OCI-LY7 (cell line): ENCODE measurements at regions not wholly inside any gene's neighbourhood (a gene's known extent, or its start where the extent isn't known, plus 50 kb on each side); places are given as distances from the start of the nearest gene placed in this dataset.

Source experiments
- BruUV-seq: library from RNA; stranded (reverse); fragments of 400-500 nt; replicated peaks from 2 replicates; lab custom pipeline; 2021; lab: Mats Ljungman, UMichigan
- CTCF ChIA-PET: fragments of 300-600 bp; sonication (Branson Sonifier 250); formaldehyde crosslinking; loops from one replicate; lab custom pipeline; 2022; ENCODE audit warnings: antibody characterized with exemption; ENCODE audit not compliant: unreplicated experiment; lab: Charles Lee
- POLR2A ChIA-PET: fragments of 300-600 bp; sonication (Branson Sonifier 250); formaldehyde crosslinking; loops from one replicate; lab custom pipeline; 2022; ENCODE audit warnings: antibody characterized with exemption; lab: Charles Lee
- DNase-seq: peaks from one replicate; pipeline ENCODE4 v3.0.0-alpha.2; 2015; ENCODE audit warnings: low spot score
- H2AFZ ChIP-seq: fragments of 200-600 bp; sonication (generic), shearing (Covaris generic); 2 replicates; pipeline ENCODE4 v1.6.1; 2014; ENCODE audit warnings: mild to moderate bottlenecking, antibody characterized with exemption, low read length, moderate library complexity
- H3K27ac ChIP-seq: fragments of 200-600 bp; sonication (generic); 2 replicates; pipeline ENCODE4 v1.5.1; 2014; ENCODE audit warnings: mixed run types, low read depth, mild to moderate bottlenecking, moderate library complexity, low read length, inconsistent platforms; ENCODE audit not compliant: poor library complexity, severe bottlenecking
- H3K36me3 ChIP-seq: fragments of 200-600 bp; sonication (generic); 2 replicates; pipeline ENCODE4 v1.6.1; 2014; ENCODE audit warnings: mild to moderate bottlenecking, antibody characterized with exemption, low read length, moderate library complexity, mixed read lengths; ENCODE audit not compliant: insufficient read depth
- H3K4me1 ChIP-seq: fragments of 200-600 bp; sonication (generic); 2 replicates; pipeline ENCODE4 v1.5.1; 2014; ENCODE audit warnings: mild to moderate bottlenecking, low read length; ENCODE audit not compliant: insufficient read depth, poor library complexity, severe bottlenecking
- H3K4me2 ChIP-seq: fragments of 200-600 bp; sonication (generic); 2 replicates; pipeline ENCODE4 v1.6.1; 2014; ENCODE audit warnings: mild to moderate bottlenecking, low read length
- H3K4me3 ChIP-seq: fragments of 200-600 bp; sonication (generic); 2 replicates; pipeline ENCODE4 v1.5.1; 2014; ENCODE audit warnings: mild to moderate bottlenecking, low read depth, low read length; ENCODE audit not compliant: poor library complexity, severe bottlenecking
- H3K79me2 ChIP-seq: fragments of 200-600 bp; sonication (generic); 2 replicates; pipeline ENCODE4 v1.6.1; 2016; ENCODE audit warnings: low read depth, mild to moderate bottlenecking, low read length, moderate library complexity, mixed read lengths; ENCODE audit not compliant: insufficient read depth
- H3K9me2 ChIP-seq: fragments of 200-600 bp; sonication (generic); 2 replicates; pipeline ENCODE4 v1.6.1; 2016; ENCODE audit warnings: mild to moderate bottlenecking, low read length, mixed read lengths; ENCODE audit not compliant: insufficient read depth
- H3K9me3 ChIP-seq: fragments of 200-600 bp; sonication (generic); 2 replicates; pipeline ENCODE4 v1.6.1; 2014; ENCODE audit warnings: mild to moderate bottlenecking, mixed run types, low read length, mixed read lengths
- H4K20me1 ChIP-seq: fragments of 200-600 bp; sonication (generic); 2 replicates; pipeline ENCODE4 v1.6.1; 2014; ENCODE audit warnings: mild to moderate bottlenecking, antibody characterized with exemption, low read length, moderate library complexity, mixed read lengths; ENCODE audit not compliant: insufficient read depth
- CTCF ChIP-seq: fragments of 200-600 bp; sonication (generic); conservative IDR thresholded peaks from 2 replicates; pipeline ENCODE4 v1.5.1; 2014; ENCODE audit warnings: mild to moderate bottlenecking, antibody characterized with exemption, low read length, moderate library complexity, mixed read lengths
- EZH2phosphoT487 ChIP-seq: fragments of 200-600 bp; sonication (generic); IDR thresholded peaks from 2 replicates; pipeline ENCODE4 v1.6.1; 2018; ENCODE audit warnings: low read depth, borderline replicate concordance, mild to moderate bottlenecking, mixed run types, antibody characterized with exemption, low read length, moderate library complexity, mixed read lengths
- intact Hi-C: fragments of 100-400 bp; cut with micrococcal nuclease; formaldehyde crosslinking; loops from one replicate; pipeline ENCODE4 v1.10.0; 2022; ENCODE audit not compliant: unreplicated experiment

- Histone ChIP-seq H3K4me3 (no peak overlapping the region), H3K36me3 (no peaks in the 10 kb centered on the region), H2AFZ (no peak overlapping the region), H3K9me2 (no peaks in the 10 kb centered on the region), H3K27ac (no peak overlapping the region), H4K20me1 (no peaks in the 10 kb centered on the region), H3K4me2 (no peak overlapping the region), H3K79me2 (no peaks in the 10 kb centered on the region), H3K4me1 (no peaks in the 10 kb centered on the region), H3K9me3 (no peaks in the 10 kb centered on the region)
- POLR2A ChIA-PET = interaction anchor here (0.6 to 1.1 kb wide), 4 partner anchors 26 to 1760 kb away, joined by 3 read pairs; no protein-coding TSS in a partner anchor
- no peak for DNase-seq
- CTCF ChIA-PET = interaction anchor here (1.2 kb wide), 1 partner anchor 8 kb away, joined by 3 read pairs; no protein-coding TSS in a partner anchor
- no TSS peak for BruUV-seq
- intact Hi-C loops = no loop called here
- TF ChIP-seq EZH2phosphoT487 = no peak
- TF ChIP-seq CTCF = no peak
Observed at GRCh38 chr4:175927121-175927520, 115.1 kb upstream of the GPM6A start.

- no peak overlapping the region for H3K4me3 ChIP-seq
- no peaks in the 10 kb centered on the region for H3K79me2 ChIP-seq
- no peak overlapping the region for H3K4me2 ChIP-seq
- H3K27ac ChIP-seq = no peak overlapping the region
- no peaks in the 10 kb centered on the region for H4K20me1 ChIP-seq
- no peaks in the 10 kb centered on the region for H3K9me3 ChIP-seq
- no peaks in the 10 kb centered on the region for H3K9me2 ChIP-seq
- no peaks in the 10 kb centered on the region for H3K36me3 ChIP-seq
- intact Hi-C loops = no loop called here
- CTCF ChIA-PET = no interaction called here
- DNase-seq = no peak
- no peak for TF ChIP-seq CTCF
- TF ChIP-seq EZH2phosphoT487 = no peak
- BruUV-seq = no TSS peak
- no peaks in the 10 kb centered on the region for H3K4me1 ChIP-seq
- POLR2A ChIA-PET = interaction anchor here (0.8 to 1.5 kb wide), 4 partner anchors 8 to 1567 kb away, joined by 3 to 5 read pairs (median 4); no protein-coding TSS in a partner anchor
- H2AFZ ChIP-seq = no peak overlapping the region
Observed at GRCh38 chr4:175929441-175929840, 117.4 kb upstream of the GPM6A start.

- TF ChIP-seq CTCF = no peak
- TF ChIP-seq EZH2phosphoT487 = no peak
- Histone ChIP-seq H3K27ac (no peak overlapping the region), H3K36me3 (no peaks in the 10 kb centered on the region), H4K20me1 (no peaks in the 10 kb centered on the region), H3K4me2 (no peak overlapping the region), H3K4me3 (no peak overlapping the region), H2AFZ (no peak overlapping the region), H3K9me2 (no peaks in the 10 kb centered on the region), H3K4me1 (no peaks in the 10 kb centered on the region), H3K79me2 (no peaks in the 10 kb centered on the region), H3K9me3 (no peaks in the 10 kb centered on the region)
- intact Hi-C loops = no loop called here
- DNase-seq = no peak
- BruUV-seq = no TSS peak
- CTCF ChIA-PET = no interaction called here
- POLR2A ChIA-PET = interaction anchor here (0.6 to 1.3 kb wide), 9 partner anchors 8 to 1568 kb away, joined by 3 to 11 read pairs (median 3); no protein-coding TSS in a partner anchor
Observed at GRCh38 chr4:175929932-175930331, 117.9 kb upstream of the GPM6A start.
